Adrenal gland (tissue), 5 donors: ENCODE measurements at regions not wholly inside any gene's neighbourhood (a gene's known extent, or its start where the extent isn't known, plus 50 kb on each side); places are given as distances from the start of the nearest gene placed in this dataset.

Experiments used
- CTCF ChIP-seq, 6 experiments: fragments of 450-650 bp in 4 of 6; fragments of 200-600 bp in 2 of 6; sonication (generic) in 1 of 6; IDR thresholded peaks; 1 replicate in 5 of 6; 2 replicates in 1 of 6; pipeline versions ENCODE4 v1.5.1 to v1.8.0; 2016 to 2021; ENCODE audit warnings: antibody characterized with exemption in 6 of 6, mild to moderate bottlenecking in 2 of 6, moderate library complexity in 1 of 6
- POLR2A ChIP-seq, 2 donors: fragments of 450-650 bp; IDR thresholded peaks; one replicate each; pipeline ENCODE4 v1.6.1; 2017; ENCODE audit warnings: antibody characterized with exemption in 2 of 2, mild to moderate bottlenecking in 2 of 2, moderate library complexity in 1 of 2
- donor health status: DM: no; HTN: no; CAD: no.

DNA sequence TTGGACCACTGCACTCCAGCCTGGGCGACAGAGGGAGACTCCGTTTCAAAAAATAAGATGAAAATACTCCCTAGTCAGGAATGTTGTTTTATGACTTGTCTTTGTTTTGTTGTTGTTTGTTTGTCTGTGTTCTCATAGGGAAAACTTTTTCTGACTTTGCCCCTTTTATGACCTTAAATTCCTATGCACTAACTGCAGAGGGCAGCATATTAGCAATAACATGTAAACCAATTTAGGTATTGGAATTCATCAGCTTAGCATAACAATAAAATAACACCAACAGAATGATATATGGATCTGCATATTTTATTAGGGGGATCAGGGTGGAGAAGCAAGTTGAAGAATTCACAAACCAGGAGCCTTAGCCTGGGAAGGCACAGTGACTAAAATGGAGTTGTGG is 631.5 kb downstream of the SUCLG1 start:
- TF ChIP-seq CTCF (IDR thresholded peaks at IDR 0.05) (peak in 3 of 6 experiments; percentile 10 to 18 (median 17)), POLR2A (IDR thresholded peaks at IDR 0.05) (no peak)
